ENCODE measurements at regions not wholly inside any gene's neighbourhood (a gene's known extent, or its start where the extent isn't known, plus 50 kb on each side); places are given as distances from the start of the nearest gene placed in this dataset.

GRCh38 chr5:172567294-172567693, 73.8 kb upstream of the NEURL1B start:
- 15% methylated on average over 7 of the region's 7 CpGs for WGBS (ENCODE audit: insufficient coverage, insufficient replicate concordance, low lambda C conversion rate, missing lambda C conversion rate)
- no peak for FAIRE-seq

DNA sequence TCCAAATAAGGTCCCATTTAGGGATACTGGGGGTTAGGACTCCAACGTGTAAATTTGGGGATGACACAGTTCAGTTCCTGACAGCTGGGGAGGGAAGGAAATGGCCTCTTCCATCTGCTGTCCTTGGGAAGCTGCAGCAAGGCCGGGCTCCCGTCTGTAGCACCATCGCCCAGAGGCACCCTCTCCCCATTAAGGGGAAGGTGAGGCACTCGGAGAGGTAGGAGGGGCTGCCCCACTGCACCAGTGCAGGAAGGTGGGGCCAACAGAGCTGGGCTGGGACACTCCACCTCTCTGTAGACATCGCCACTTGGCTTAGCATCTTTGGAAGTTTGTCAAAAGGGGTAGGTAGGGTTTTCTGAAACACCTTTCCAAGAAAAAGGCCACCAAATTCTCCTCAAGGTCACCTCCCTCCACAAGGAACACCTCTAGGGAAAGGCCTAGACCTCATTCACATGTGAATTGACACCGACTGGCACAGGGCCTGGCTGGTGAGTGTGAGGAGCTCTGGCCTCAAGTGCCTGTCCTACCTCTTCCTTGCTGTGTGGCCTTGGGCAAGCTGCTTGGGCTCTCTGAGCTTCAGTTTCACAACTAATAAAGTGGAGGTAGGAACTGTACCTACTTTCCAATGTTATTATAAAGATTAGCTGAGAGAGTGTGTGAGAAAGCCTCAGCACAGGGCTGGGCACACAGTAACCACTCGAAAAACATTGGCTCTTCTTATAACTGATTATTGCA, 75.0 kb upstream of the NEURL1B start:
- intact Hi-C loops (cut with micrococcal nuclease; ENCODE audit: unreplicated experiment) (no loop called here), in situ Hi-C loops (cut with MboI) (no loop called here)
- Histone ChIP-seq H3K36me3 (ENCODE audit: control insufficient read depth in 2 of 2, insufficient read depth in 2 of 2, low read length in 1 of 2) (no peaks in the 10 kb centered on the region), H4K20me1 (ENCODE audit: control insufficient read depth, insufficient read depth) (no peaks in the 10 kb centered on the region), H3K79me2 (ENCODE audit: control insufficient read depth, insufficient read depth, low read length) (no peaks in the 10 kb centered on the region), H3K9me3 (replicated peaks; ENCODE audit: control insufficient read depth, insufficient read depth, low read length) (no peaks in the 10 kb centered on the region), H2AFZ (ENCODE audit: control insufficient read depth, low read depth, low read length) (no peak overlapping the region), H3K27ac (ENCODE audit: control insufficient read depth, insufficient read depth) (no peak overlapping the region), H3K9ac (ENCODE audit: control insufficient read depth, insufficient read depth, low read length) (no peak overlapping the region), H3K27me3 (replicated peaks in 1 of 2; ENCODE audit: control insufficient read depth in 2 of 2, insufficient read depth in 2 of 2, low read length in 1 of 2) (peaks cover 11 to 12% of the 10 kb centered on the region in 2 experiments; a peak in 3 of 4 replicates), H3K4me1 (ENCODE audit: control insufficient read depth, insufficient read depth, low read length) (no peaks in the 10 kb centered on the region), H3K4me2 (ENCODE audit: control insufficient read depth, insufficient read depth) (no peak overlapping the region), H3K4me3 (no peak overlapping the region)
- DNase-seq (ENCODE audit: low read depth, low spot score) (no peak), FAIRE-seq (no peak), ATAC-seq (no peak)
- RAD21 ChIA-PET (ENCODE audit: unreplicated experiment), result no interaction called here
- CTCF ChIA-PET, result no interaction called here
- POLR2A ChIA-PET, result no interaction called here
- SMC1A ChIA-PET (ENCODE audit: uncharacterized antibody, unreplicated experiment), result no interaction called here
- WGBS (ENCODE audit: insufficient coverage, insufficient replicate concordance, low lambda C conversion rate, missing lambda C conversion rate), result 1% methylated on average over 8 of the region's 8 CpGs
- BruUV-seq (replicated peaks), result no TSS peak
- TF ChIP-seq ZBTB33 (IDR thresholded peaks at IDR 0.05) (no peak), SKIL (IDR thresholded peaks at IDR 0.05; ENCODE audit: low read depth, poor library complexity, severe bottlenecking) (no peak), HDGF (IDR thresholded peaks at IDR 0.05) (no peak), POLR2A (IDR thresholded peaks at IDR 0.05; ENCODE audit: low read depth, low read length) (no peak), STAT3 (IDR thresholded peaks at IDR 0.05; ENCODE audit: low read depth, low read length) (no peak), BACH1 (IDR thresholded peaks at IDR 0.05; ENCODE audit: borderline replicate concordance) (no peak), HSF1 (IDR thresholded peaks at IDR 0.05; ENCODE audit: low read depth, low read length) (no peak), SREBF1 (IDR thresholded peaks at IDR 0.05; ENCODE audit: low read length) (no peak)
- TF ChIP-seq, protein P1, sequence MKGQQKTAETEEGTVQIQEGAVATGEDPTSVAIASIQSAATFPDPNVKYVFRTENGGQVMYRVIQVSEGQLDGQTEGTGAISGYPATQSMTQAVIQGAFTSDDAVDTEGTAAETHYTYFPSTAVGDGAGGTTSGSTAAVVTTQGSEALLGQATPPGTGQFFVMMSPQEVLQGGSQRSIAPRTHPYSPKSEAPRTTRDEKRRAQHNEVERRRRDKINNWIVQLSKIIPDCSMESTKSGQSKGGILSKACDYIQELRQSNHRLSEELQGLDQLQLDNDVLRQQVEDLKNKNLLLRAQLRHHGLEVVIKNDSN (IDR thresholded peaks at IDR 0.05; ENCODE audit: borderline replicate concordance, extremely low read length, insufficient read depth, low read depth, low read length), result no peak

More at GRCh38 chr5:172567294-172567693, 73.8 kb upstream of the NEURL1B start:
- Histone ChIP-seq H3K4me1 (ENCODE audit: control insufficient read depth, insufficient read depth, low read length) (no peaks in the 10 kb centered on the region), H3K27me3 (replicated peaks in 1 of 2; ENCODE audit: control insufficient read depth in 2 of 2, insufficient read depth in 2 of 2, low read length in 1 of 2) (peaks cover 11 to 12% of the 10 kb centered on the region in 2 experiments; a peak in 3 of 4 replicates), H3K4me3 (no peak overlapping the region), H4K20me1 (ENCODE audit: control insufficient read depth, insufficient read depth) (no peaks in the 10 kb centered on the region), H3K36me3 (ENCODE audit: control insufficient read depth in 2 of 2, insufficient read depth in 2 of 2, low read length in 1 of 2) (no peaks in the 10 kb centered on the region), H3K27ac (ENCODE audit: control insufficient read depth, insufficient read depth) (no peak overlapping the region), H3K79me2 (ENCODE audit: control insufficient read depth, insufficient read depth, low read length) (no peaks in the 10 kb centered on the region), H3K9ac (ENCODE audit: control insufficient read depth, insufficient read depth, low read length) (no peak overlapping the region), H2AFZ (ENCODE audit: control insufficient read depth, low read depth, low read length) (no peak overlapping the region), H3K9me3 (replicated peaks; ENCODE audit: control insufficient read depth, insufficient read depth, low read length) (no peaks in the 10 kb centered on the region), H3K4me2 (ENCODE audit: control insufficient read depth, insufficient read depth) (no peak overlapping the region)
- DNase-seq (ENCODE audit: low read depth, low spot score) (no peak), ATAC-seq (no peak)
- intact Hi-C loops (cut with micrococcal nuclease; ENCODE audit: unreplicated experiment) (no loop called here), in situ Hi-C loops (cut with MboI) (no loop called here)
- ChIA-PET SMC1A (ENCODE audit: uncharacterized antibody, unreplicated experiment) (no interaction called here), POLR2A (no interaction called here), CTCF (no interaction called here), RAD21 (ENCODE audit: unreplicated experiment) (no interaction called here)
- TF ChIP-seq DPF2 (IDR thresholded peaks at IDR 0.05) (no peak), SREBF1 (IDR thresholded peaks at IDR 0.05; ENCODE audit: low read length) (no peak)
- BruUV-seq (replicated peaks), result no TSS peak

Measured in GM12878 (cell line).